GM18909 (cell line): ENCODE measurements at regions not wholly inside any gene's neighbourhood (a gene's known extent, or its start where the extent isn't known, plus 50 kb on each side); places are given as distances from the start of the nearest gene placed in this dataset.

ENCODE experiments used
- ATAC-seq: cut with Tn5 transposase; IDR thresholded peaks from one replicate; pipeline ENCODE4 v1.9.1; 2021; ENCODE audit warnings: mild to moderate bottlenecking; ENCODE audit not compliant: unreplicated experiment, poor library complexity

DNA sequence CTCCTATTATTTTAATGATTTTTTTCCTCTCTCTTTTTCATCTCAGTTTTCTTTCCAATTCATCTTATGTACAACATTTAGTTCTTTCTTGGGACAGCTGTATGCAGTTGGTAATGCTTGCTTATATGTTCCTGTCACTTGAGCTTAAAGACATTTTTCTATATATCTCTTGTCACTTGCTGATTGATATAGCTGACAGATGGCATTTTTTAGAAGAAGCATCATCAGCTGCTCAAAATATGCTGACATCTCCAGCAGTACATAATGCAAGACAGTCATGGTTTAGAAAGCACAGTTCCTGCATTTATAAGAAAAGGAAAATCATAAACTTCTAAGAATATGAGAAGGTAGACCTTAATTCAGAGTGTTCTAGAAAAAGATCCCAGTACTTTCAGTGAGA, 56.5 kb downstream of the DCAF8L1 start:
- no peak for ATAC-seq

DNA sequence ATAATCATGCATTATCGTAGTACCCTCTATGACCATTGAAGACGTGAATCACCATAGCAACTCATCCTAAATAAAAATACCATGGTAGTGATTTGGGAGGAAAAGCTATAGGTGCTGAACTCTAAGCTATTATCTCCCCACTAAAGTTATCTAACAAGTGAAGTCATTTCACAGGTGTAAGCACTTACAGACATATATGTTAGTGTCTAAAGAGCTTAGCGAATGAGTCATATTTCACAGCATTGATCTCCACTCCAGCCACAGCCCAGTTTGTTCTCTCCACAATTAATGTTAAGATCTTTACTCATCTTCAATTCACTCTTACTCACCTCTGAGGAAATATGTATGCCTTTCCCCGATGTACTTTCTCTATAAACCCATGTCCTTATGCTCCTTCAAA, 57.0 kb downstream of the DCAF8L1 start:
- ATAC-seq, result no peak

DNA sequence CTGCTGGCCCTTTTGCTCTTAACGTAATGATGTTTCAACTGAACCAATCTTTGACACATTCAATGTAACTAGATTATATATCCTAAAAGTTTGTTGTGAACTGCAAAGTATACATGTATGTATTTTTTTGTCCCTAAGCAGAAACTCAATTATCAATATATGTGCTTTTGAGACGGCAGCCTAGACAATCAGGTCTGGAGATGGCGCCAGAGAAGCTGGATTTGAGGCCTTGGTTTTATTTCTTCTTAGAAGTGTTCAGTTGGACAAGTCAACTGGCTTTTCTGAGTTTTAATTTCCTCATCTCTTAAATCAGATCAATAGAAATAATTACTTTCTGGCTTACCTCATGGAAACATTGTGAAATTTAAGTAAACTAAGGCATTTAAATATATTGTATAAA, 62.5 kb downstream of the DCAF8L1 start:
- ATAC-seq, result no peak

DNA sequence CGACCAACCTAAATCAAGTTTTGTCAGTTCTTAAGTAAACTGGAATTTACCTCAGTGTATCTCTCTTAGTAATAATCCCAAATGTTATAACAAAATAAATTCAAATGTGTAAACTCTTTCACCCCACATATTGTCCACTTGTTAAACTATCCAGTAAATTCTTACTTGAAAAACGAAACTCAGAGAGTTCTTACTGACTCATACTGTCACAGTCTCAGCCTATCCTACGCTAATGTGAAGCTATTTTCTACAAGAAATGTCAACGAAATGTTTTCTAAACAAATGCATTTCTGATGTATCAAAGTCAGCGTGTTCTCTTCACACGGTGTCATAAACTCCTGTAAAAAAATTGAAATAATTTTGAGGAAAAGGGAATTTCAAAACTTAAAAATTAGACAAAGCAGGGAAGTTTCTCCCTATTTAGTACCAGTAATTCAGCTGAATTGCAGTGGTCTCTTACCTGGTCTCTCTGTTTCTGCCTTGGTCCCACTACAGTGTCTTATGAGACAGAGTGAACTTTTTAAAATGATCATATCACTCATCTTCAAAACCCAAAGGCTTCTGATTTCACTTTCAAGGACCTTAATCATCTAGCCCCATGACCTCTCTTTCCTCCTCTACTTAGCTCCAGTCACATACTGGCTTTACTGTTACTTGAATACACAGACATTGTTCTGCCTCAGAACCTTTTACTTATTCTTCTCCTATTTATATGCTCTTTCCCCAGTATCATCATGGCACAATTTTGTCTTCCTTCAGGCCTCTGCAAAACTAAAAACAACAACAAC, 63.3 kb downstream of the DCAF8L1 start:
- ATAC-seq, result no peak

- peak; percentile 86 for ATAC-seq
These were observed 65.6 kb downstream of the DCAF8L1 start for GRCh38 chrX:27915617-27916016.

DNA sequence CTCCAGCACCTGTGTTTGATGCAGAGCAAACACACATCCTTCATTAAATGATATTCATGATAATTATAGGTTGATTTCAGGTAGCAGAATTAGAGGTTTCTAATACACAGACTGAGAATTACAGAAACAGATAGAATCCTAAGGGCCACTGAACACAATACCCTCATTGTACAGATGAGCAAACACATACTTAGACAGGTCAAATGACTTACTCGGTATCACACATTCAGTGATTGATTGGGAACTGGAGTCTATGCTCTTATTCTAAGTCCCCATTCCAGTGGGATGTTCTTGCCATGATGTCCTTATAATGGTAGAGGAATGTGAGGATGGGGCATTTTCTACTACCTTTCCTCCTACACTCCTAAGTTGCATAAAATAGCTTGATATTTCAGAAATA, 70.8 kb downstream of the DCAF8L1 start:
- no peak for ATAC-seq

- ATAC-seq, result no peak
These were observed 77.3 kb downstream of the DCAF8L1 start for GRCh38 chrX:27903960-27904359.

DNA sequence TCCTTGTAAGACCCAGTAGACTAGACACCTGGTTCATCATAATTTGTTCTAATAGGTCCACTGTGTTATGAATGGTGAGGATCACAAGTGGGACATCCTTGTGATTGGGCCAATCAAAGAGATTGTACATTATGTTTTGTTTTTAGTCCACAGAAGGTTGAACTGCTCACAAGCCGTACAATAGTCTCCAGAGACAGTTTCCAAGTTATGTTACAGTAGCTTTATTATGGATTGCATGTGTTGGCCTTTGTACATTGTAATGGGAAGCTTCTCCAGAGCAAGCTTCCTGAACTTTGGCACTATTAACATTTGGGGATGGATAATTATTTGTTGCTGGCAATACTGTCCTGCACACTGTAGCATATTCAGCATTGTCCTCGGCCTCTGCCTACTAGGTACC, 86.1 kb downstream of the MAGEB10 start:
- no peak for ATAC-seq

- no peak for ATAC-seq
These were observed 85.4 kb downstream of the MAGEB10 start for GRCh38 chrX:27893211-27893610.

GRCh38 chrX:27890611-27891010, 82.8 kb downstream of the MAGEB10 start:
- no peak for ATAC-seq

DNA sequence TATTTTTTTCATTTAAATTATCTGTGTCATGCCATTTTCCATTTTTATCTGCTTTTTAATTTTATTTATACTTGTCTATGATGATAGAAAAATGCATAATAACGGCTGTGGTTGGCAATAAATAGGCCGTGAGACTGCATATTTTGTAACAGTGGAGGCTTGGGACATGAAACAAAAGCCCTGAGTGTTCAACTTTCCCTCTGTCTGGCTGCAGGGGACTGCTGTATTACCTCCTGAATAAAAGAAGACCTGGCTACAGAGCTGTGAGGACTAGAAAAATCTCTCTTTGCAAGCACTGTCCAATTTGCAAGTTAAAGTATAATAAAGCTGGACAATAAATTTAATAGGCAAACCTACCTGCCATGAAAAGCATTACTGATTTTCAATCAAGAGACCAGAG, 82.1 kb downstream of the MAGEB10 start:
- ATAC-seq, result no peak

GRCh38 chrX:27884654-27885053, 76.9 kb downstream of the MAGEB10 start:
- no peak for ATAC-seq

GRCh38 chrX:27883468-27884092, 75.8 kb downstream of the MAGEB10 start:
- ATAC-seq, result no peak

DNA sequence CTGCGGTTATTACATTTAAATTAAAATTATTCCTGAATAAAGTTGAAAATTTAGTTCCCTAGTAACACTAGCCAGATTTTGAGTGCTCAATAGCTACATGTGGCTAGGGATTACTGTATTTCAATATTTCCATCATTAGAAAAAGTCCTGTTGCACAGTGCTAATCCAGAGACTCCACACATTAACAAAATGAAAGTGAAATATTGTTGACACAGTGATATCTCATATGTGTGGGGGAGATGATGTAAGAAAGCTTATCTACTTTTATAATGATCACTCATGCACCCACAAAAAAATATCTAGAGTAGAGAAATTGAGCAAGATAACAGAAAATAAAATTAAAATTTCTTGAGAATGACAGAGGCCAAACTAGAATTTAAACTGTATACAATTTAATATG, 74.9 kb downstream of the MAGEB10 start:
- no peak for ATAC-seq

- ATAC-seq, result no peak
These were observed 71.1 kb downstream of the MAGEB10 start for GRCh38 chrX:27878862-27879261.
